ENCODE measurements at regions not wholly inside any gene's neighbourhood (a gene's known extent, or its start where the extent isn't known, plus 50 kb on each side); places are given as distances from the start of the nearest gene placed in this dataset.

- TF ChIP-seq, protein P1, sequence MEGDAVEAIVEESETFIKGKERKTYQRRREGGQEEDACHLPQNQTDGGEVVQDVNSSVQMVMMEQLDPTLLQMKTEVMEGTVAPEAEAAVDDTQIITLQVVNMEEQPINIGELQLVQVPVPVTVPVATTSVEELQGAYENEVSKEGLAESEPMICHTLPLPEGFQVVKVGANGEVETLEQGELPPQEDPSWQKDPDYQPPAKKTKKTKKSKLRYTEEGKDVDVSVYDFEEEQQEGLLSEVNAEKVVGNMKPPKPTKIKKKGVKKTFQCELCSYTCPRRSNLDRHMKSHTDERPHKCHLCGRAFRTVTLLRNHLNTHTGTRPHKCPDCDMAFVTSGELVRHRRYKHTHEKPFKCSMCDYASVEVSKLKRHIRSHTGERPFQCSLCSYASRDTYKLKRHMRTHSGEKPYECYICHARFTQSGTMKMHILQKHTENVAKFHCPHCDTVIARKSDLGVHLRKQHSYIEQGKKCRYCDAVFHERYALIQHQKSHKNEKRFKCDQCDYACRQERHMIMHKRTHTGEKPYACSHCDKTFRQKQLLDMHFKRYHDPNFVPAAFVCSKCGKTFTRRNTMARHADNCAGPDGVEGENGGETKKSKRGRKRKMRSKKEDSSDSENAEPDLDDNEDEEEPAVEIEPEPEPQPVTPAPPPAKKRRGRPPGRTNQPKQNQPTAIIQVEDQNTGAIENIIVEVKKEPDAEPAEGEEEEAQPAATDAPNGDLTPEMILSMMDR (conservative IDR thresholded peaks at IDR 0.05; ENCODE audit: low read depth, low read length), result no peak
- TF ChIP-seq MAFK (IDR thresholded peaks at IDR 0.05; ENCODE audit: low read depth, low read length) (no peak), MAZ (IDR thresholded peaks at IDR 0.05; ENCODE audit: borderline replicate concordance, low read depth, low read length) (no peak), RFX5 (IDR thresholded peaks at IDR 0.05; ENCODE audit: low read depth, low read length) (no peak)
Observed at GRCh38 chr13:47837104-47837880, 163.8 kb downstream of the SUCLA2 start.
